Tibial artery (tissue), 4 donors: ENCODE measurements at regions not wholly inside any gene's neighbourhood (a gene's known extent, or its start where the extent isn't known, plus 50 kb on each side); places are given as distances from the start of the nearest gene placed in this dataset.
"Not testable (repeated sequence)": the region's sequence is repeated elsewhere in the genome, so short reads cannot be mapped to it uniquely, and the experiment has no call there.

Experiments
- DNase-seq, 2 donors: peaks; one replicate each; pipeline ENCODE4 v3.0.0-alpha.2; 2019
- H3K27ac ChIP-seq, 2 donors: fragments of 200-600 bp; sonication (generic) in 1 of 2; 1 replicate in 1 of 2; 2 replicates in 1 of 2; pipeline ENCODE4 v1.5.1; 2018 to 2019; ENCODE audit warnings: mild to moderate bottlenecking in 1 of 2
- H3K27me3 ChIP-seq, 2 donors: fragments of 200-600 bp; sonication (generic) in 1 of 2; one replicate each; pipeline versions ENCODE4 v1.5.1 to v1.6.0; 2016 to 2019
- H3K36me3 ChIP-seq, 3 donors: fragments of 200-600 bp; sonication (generic) in 2 of 3; one replicate each; pipeline ENCODE4 v1.5.1; 2016 to 2019; ENCODE audit warnings: mild to moderate bottlenecking in 2 of 3
- H3K4me1 ChIP-seq, 4 donors: fragments of 200-600 bp; sonication (generic) in 2 of 4; 1 replicate in 3 of 4; 2 replicates in 1 of 4; pipeline ENCODE4 v1.5.1; 2016 to 2019
- H3K4me3 ChIP-seq, 2 donors: fragments of 200-600 bp; sonication (generic) in 1 of 2; 1 replicate in 1 of 2; 2 replicates in 1 of 2; pipeline ENCODE4 v1.5.1; 2018 to 2019; ENCODE audit warnings: mild to moderate bottlenecking in 2 of 2
- H3K9me3 ChIP-seq, 3 donors: fragments of 200-600 bp; sonication (generic) in 1 of 3; one replicate each; pipeline ENCODE4 v1.5.1; 2016 to 2019
- intact Hi-C: fragments of 100-400 bp; cut with DNase I; formaldehyde crosslinking; loops from one replicate; pipeline ENCODE4 v1.15.0; 2023; ENCODE audit warnings: low total_unique reads
- TF ChIP-seq, protein P1 (sequence below), 2 experiments: fragments of 200-600 bp in 1 of 2; fragments of 450-650 bp in 1 of 2; IDR thresholded peaks; one replicate each; pipeline ENCODE4 v1.5.1; 2017 to 2019; ENCODE audit warnings: antibody characterized with exemption in 2 of 2, mild to moderate bottlenecking in 1 of 2, moderate library complexity in 1 of 2

GRCh38 chr2:154580767-154581166, 117.7 kb upstream of the KCNJ3 start:
- intact Hi-C loops = no loop called here
- TF ChIP-seq, protein P1, sequence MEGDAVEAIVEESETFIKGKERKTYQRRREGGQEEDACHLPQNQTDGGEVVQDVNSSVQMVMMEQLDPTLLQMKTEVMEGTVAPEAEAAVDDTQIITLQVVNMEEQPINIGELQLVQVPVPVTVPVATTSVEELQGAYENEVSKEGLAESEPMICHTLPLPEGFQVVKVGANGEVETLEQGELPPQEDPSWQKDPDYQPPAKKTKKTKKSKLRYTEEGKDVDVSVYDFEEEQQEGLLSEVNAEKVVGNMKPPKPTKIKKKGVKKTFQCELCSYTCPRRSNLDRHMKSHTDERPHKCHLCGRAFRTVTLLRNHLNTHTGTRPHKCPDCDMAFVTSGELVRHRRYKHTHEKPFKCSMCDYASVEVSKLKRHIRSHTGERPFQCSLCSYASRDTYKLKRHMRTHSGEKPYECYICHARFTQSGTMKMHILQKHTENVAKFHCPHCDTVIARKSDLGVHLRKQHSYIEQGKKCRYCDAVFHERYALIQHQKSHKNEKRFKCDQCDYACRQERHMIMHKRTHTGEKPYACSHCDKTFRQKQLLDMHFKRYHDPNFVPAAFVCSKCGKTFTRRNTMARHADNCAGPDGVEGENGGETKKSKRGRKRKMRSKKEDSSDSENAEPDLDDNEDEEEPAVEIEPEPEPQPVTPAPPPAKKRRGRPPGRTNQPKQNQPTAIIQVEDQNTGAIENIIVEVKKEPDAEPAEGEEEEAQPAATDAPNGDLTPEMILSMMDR (IDR thresholded peaks at IDR 0.05) = no peak

GRCh38 chr2:154582694-154583093, 115.8 kb upstream of the KCNJ3 start:
- H3K36me3 ChIP-seq, intact Hi-C loops: not testable (repeated sequence)

More at GRCh38 chr2:154580767-154581166, 117.7 kb upstream of the KCNJ3 start:
- H3K27me3 ChIP-seq = no peaks in the 10 kb centered on the region
- H3K4me1 ChIP-seq = no peaks in the 10 kb centered on the region
- no peak for DNase-seq
- H3K27ac ChIP-seq = no peak overlapping the region
- H3K36me3 ChIP-seq = no peaks in the 10 kb centered on the region
- H3K4me3 ChIP-seq = no peak overlapping the region
- no peaks in the 10 kb centered on the region for H3K9me3 ChIP-seq

DNA sequence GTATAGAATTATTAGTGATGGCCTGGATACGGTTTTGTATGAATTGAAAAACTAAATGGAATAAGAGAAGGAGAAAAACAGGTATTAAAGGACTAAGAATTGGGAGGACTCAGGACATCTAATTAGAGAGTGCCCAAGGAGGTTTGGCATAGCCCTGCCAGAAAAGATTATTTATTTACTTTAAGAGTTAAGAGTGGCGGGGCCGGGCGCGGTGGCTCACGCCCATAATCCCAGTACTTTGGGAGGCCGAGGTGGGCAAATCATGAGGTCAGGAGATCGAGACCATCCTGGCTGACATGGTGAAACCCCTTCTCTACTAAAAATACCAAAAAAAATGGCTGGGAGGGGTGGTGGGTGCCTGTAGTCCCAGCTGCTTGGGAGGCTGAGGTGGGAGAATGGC, 115.2 kb upstream of the KCNJ3 start:
- H3K36me3 ChIP-seq, H3K27me3 ChIP-seq, H3K27ac ChIP-seq, H3K4me3 ChIP-seq, H3K9me3 ChIP-seq, intact Hi-C loops, DNase-seq, H3K4me1 ChIP-seq: not testable (repeated sequence)

More at GRCh38 chr2:154582694-154583093, 115.8 kb upstream of the KCNJ3 start:
- not testable (repeated sequence) for DNase-seq, H3K9me3 ChIP-seq, H3K4me1 ChIP-seq, H3K4me3 ChIP-seq, H3K27ac ChIP-seq, H3K27me3 ChIP-seq

- Histone ChIP-seq H3K27me3 (no peaks in the 10 kb centered on the region), H3K36me3 (no peaks in the 10 kb centered on the region), H3K4me3 (no peak overlapping the region), H3K27ac (no peak overlapping the region), H3K4me1 (no peaks in the 10 kb centered on the region), H3K9me3 (no peaks in the 10 kb centered on the region)
- intact Hi-C loops = no loop called here
- DNase-seq = no peak
- TF ChIP-seq, protein P1 (IDR thresholded peaks at IDR 0.05) = no peak
These were observed 110.8 kb upstream of the KCNJ3 start for GRCh38 chr2:154587739-154588138.

DNA sequence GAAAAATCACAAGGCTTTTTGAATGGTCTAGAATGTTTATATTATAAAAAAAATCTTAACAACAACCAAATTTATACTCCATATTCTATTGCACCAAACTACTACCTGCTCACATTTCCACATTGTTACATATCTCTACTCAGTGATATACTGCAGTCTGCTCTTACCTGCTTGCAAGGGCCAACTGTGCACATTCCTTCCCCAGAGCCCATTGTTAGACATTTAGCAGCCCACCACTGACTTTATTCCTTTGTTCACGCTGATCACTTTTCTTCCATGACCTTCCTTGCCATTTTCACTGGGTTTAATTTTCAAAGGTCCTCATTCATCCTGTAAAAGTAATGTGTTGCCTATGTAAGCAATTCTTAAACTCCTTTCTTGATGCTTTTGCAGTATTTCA, 109.7 kb upstream of the KCNJ3 start:
- Histone ChIP-seq H3K27ac (no peak overlapping the region), H3K9me3 (no peaks in the 10 kb centered on the region), H3K4me3 (no peak overlapping the region), H3K4me1 (no peaks in the 10 kb centered on the region), H3K36me3 (no peaks in the 10 kb centered on the region), H3K27me3 (no peaks in the 10 kb centered on the region)
- TF ChIP-seq, protein P1 (IDR thresholded peaks at IDR 0.05) = no peak
- DNase-seq = no peak
- intact Hi-C loops = no loop called here

DNA sequence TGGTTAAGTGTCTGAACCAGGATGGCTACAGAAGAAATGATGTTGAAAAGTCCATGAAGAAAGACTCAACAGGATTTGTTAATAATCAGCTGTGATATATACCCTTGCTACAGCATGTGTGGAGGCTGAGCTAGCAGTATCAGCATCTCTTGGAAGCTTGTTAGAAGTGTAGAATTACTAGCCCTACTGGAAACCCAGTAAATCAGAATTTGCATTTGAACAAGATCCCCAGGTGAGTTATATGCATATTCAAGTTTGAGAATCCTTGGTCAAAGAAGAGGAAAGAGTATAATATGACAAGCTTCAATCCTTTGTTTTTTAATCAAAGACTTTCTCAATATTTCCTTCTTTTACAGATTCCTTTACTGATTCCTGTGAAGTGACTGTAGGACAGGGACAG, 109.0 kb upstream of the KCNJ3 start:
- no peaks in the 10 kb centered on the region for H3K27me3 ChIP-seq
- H3K4me3 ChIP-seq = no peak overlapping the region
- no peaks in the 10 kb centered on the region for H3K36me3 ChIP-seq
- no peak overlapping the region for H3K27ac ChIP-seq
- intact Hi-C loops = no loop called here
- no peak for DNase-seq
- no peaks in the 10 kb centered on the region for H3K9me3 ChIP-seq
- TF ChIP-seq, protein P1 (IDR thresholded peaks at IDR 0.05) = no peak
- no peaks in the 10 kb centered on the region for H3K4me1 ChIP-seq

DNA sequence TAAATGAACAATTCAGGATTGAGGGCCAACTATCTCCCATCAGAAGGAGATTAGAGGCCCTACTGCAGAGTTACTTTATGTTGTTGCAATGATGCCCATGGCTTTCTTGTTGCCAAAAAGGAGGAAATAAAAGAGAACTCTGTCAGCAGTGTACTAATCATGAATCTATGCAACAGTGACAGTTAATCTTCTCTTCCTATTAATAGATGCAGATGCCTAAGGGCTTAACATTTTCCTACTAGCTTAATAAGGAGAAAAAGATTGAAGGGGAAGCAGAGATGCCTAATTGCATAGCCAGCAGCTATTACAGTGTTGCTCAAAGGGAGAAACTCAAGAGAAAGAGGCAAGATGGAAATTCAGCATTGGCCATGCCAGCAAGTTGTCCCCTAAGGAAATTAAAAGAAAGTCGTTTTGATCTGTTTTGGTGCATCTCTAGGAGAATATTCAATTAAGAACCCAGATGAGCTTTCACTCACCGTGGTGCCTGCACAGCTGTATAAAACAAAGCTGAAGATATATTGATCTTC, 107.1 kb upstream of the KCNJ3 start:
- Histone ChIP-seq H3K36me3 (no peaks in the 10 kb centered on the region), H3K9me3 (no peaks in the 10 kb centered on the region), H3K27ac (no peak overlapping the region), H3K4me3 (no peak overlapping the region), H3K4me1 (no peaks in the 10 kb centered on the region), H3K27me3 (no peaks in the 10 kb centered on the region)
- TF ChIP-seq, protein P1 (IDR thresholded peaks at IDR 0.05) = no peak
- intact Hi-C loops = no loop called here
- DNase-seq = no peak
